DND-41 (cell line): ENCODE measurements at regions not wholly inside any gene's neighbourhood (a gene's known extent, or its start where the extent isn't known, plus 50 kb on each side); places are given as distances from the start of the nearest gene placed in this dataset.

Source experiments
- ATAC-seq: fragments of 200-7000 bp; cut with Tn5 transposase; 3 replicates; pipeline ENCODE4 v1.9.1; 2021; ENCODE audit warnings: low read depth; ENCODE audit not compliant: insufficient read depth
- DNase-seq: peaks from one replicate; pipeline ENCODE4 v3.0.0-alpha.2; 2020
- H2AFZ ChIP-seq: 2 replicates; pipeline ENCODE4 v1.6.0; 2012; ENCODE audit warnings: low read depth, low read length
- H3K27ac ChIP-seq: 2 replicates; pipeline ENCODE4 v1.5.1; 2012; ENCODE audit warnings: low read length, inconsistent platforms
- H3K27me3 ChIP-seq: fragments of 200-600 bp; sonication (generic); 2 replicates; pipeline ENCODE4 v1.6.0; 2012; ENCODE audit warnings: low read length, mild to moderate bottlenecking, inconsistent platforms; ENCODE audit not compliant: insufficient read depth, poor library complexity
- H3K36me3 ChIP-seq: 2 replicates; pipeline ENCODE4 v1.5.1; 2012; ENCODE audit warnings: low read length, inconsistent platforms; ENCODE audit not compliant: insufficient read depth
- H3K4me1 ChIP-seq: 2 replicates; pipeline ENCODE4 v1.5.1; 2012; ENCODE audit warnings: mild to moderate bottlenecking, low read length; ENCODE audit not compliant: insufficient read depth
- H3K4me2 ChIP-seq: 2 replicates; pipeline ENCODE4 v1.6.0; 2012; ENCODE audit warnings: mild to moderate bottlenecking, moderate library complexity, low read length, inconsistent platforms; ENCODE audit not compliant: insufficient read depth
- H3K4me3 ChIP-seq, 2 experiments: fragments of 200-600 bp in 1 of 2; shearing (Covaris generic) in 1 of 2; 2 replicates each; pipeline ENCODE4 v1.5.1; 2012 to 2016; ENCODE audit warnings: inconsistent platforms in 2 of 2, low read length in 2 of 2, mild to moderate bottlenecking in 2 of 2, low read depth in 1 of 2, moderate library complexity in 1 of 2
- H3K79me2 ChIP-seq: 2 replicates; pipeline ENCODE4 v1.6.0; 2012; ENCODE audit warnings: low read length, inconsistent platforms; ENCODE audit not compliant: insufficient read depth
- H3K9ac ChIP-seq: 2 replicates; pipeline ENCODE4 v1.6.0; 2012; ENCODE audit warnings: low read depth, mild to moderate bottlenecking, inconsistent platforms, low read length, moderate library complexity
- H3K9me3 ChIP-seq: 2 replicates; pipeline ENCODE4 v1.5.1; 2012; ENCODE audit warnings: low read length, moderate library complexity, mild to moderate bottlenecking, inconsistent platforms; ENCODE audit not compliant: insufficient read depth, severe bottlenecking
- H4K20me1 ChIP-seq: 2 replicates; pipeline ENCODE4 v1.6.0; 2012; ENCODE audit warnings: low read length; ENCODE audit not compliant: insufficient read depth
- EZH2 ChIP-seq: IDR thresholded peaks from 3 replicates; pipeline ENCODE4 v1.6.1; 2012; ENCODE audit warnings: borderline replicate concordance, low read depth, mild to moderate bottlenecking, moderate library complexity, low read length, inconsistent platforms; ENCODE audit not compliant: severe bottlenecking
- TF ChIP-seq, protein P1 (sequence below): IDR thresholded peaks from 2 replicates; pipeline ENCODE4 v1.5.1; 2012; ENCODE audit warnings: borderline replicate concordance, low read length, moderate library complexity, mild to moderate bottlenecking; ENCODE audit not compliant: poor library complexity, severe bottlenecking; ENCODE audit errors: extremely low read depth

DNA sequence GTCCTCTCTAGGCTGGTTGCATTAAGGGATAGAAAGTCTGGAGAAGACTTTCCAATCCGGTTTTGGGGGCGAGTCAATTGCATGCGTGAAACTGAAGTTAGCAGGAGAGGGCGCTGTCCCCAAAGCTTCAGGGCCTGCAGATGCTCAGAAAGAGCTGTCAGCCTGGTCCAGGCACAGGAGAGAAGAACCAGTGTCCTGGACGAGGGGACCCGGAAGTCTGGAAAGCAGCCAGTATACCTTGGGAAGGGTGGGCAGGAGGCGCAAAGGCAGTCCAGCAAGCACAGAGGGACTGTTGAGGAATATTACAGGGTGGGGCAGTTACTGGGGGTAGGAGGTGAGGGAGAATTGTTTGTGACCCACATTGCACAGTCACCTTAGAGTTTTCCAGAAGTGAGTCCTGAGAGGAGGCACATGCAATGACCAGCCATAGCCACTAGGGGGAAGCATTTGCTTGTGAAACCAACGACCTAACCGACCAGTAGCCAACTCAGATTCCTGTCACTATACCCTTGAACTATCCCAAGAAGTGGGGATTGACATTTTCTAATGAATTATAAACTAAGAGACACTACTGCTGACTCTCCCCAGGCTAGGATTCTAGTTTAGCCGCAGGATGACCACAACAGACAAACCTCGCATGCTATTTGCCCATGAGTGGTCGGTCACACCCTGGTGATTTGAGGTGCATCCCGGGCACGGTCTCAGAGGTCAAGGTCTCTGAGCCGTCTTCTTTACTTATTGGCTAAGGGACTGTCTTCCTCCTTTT is 172.8 kb downstream of the RDH14 start:
- Histone ChIP-seq H3K4me1 (no peaks in the 10 kb centered on the region), H2AFZ (no peak overlapping the region), H3K4me2 (no peak overlapping the region), H3K9me3 (no peaks in the 10 kb centered on the region), H3K27me3 (no peaks in the 10 kb centered on the region), H3K4me3 (no peak overlapping the region), H4K20me1 (no peaks in the 10 kb centered on the region), H3K27ac (no peak overlapping the region), H3K9ac (no peak overlapping the region), H3K36me3 (no peaks in the 10 kb centered on the region), H3K79me2 (no peaks in the 10 kb centered on the region)
- peak; percentile 66 for DNase-seq
- TF ChIP-seq EZH2 = no peak
- TF ChIP-seq, protein P1, sequence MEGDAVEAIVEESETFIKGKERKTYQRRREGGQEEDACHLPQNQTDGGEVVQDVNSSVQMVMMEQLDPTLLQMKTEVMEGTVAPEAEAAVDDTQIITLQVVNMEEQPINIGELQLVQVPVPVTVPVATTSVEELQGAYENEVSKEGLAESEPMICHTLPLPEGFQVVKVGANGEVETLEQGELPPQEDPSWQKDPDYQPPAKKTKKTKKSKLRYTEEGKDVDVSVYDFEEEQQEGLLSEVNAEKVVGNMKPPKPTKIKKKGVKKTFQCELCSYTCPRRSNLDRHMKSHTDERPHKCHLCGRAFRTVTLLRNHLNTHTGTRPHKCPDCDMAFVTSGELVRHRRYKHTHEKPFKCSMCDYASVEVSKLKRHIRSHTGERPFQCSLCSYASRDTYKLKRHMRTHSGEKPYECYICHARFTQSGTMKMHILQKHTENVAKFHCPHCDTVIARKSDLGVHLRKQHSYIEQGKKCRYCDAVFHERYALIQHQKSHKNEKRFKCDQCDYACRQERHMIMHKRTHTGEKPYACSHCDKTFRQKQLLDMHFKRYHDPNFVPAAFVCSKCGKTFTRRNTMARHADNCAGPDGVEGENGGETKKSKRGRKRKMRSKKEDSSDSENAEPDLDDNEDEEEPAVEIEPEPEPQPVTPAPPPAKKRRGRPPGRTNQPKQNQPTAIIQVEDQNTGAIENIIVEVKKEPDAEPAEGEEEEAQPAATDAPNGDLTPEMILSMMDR = peak; percentile 94
- ATAC-seq = peak; percentile 81

DNA sequence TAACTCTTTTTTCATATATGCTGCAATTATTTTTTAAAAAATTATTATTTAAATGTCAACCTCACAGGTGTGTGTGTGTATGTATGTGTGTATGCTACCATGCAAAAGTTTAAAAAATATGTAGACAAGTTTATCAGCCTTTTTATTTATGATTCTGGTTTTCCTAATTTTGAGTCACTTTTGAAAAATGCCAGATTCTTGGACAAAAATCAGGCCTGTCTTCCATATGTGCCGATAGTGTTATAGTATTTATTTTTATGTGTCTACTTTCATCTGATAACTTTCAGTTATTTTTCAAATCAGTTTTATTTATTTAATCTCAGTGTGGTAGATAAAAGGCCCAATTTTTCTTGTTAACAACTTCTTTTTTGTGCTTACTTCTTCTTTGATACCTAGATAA is 176.2 kb downstream of the RDH14 start:
- no peak for ATAC-seq
- Histone ChIP-seq H3K4me2 (no peak overlapping the region), H4K20me1 (no peaks in the 10 kb centered on the region), H3K9me3 (no peaks in the 10 kb centered on the region), H3K27ac (no peak overlapping the region), H3K4me1 (no peaks in the 10 kb centered on the region), H3K4me3 (no peak overlapping the region), H3K79me2 (no peaks in the 10 kb centered on the region), H3K27me3 (no peaks in the 10 kb centered on the region), H3K36me3 (no peaks in the 10 kb centered on the region), H3K9ac (no peak overlapping the region), H2AFZ (no peak overlapping the region)
- DNase-seq = no peak
- TF ChIP-seq, protein P1 = no peak
- TF ChIP-seq EZH2 = no peak

DNA sequence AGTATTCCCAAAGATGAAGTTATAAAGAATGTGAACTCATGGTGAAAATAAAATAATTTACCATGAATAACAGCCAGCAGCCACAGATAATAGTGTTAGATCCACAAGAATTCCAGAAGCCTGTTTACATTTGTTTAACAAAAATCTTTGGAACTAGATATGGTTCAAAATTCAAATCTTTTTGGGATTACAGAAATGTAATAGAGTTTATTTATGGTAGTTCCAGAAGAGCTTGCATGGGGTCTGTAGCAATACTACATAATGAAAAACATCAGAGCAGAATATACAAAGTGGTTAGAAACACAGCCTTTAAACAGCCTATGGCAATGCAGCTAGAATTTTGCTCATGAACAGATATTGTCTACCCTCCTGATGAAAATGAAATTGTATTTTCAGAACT is 179.1 kb downstream of the RDH14 start:
- H3K79me2 ChIP-seq = no peaks in the 10 kb centered on the region
- no peak for TF ChIP-seq EZH2
- TF ChIP-seq, protein P1 = no peak
- no peak for DNase-seq

DNA sequence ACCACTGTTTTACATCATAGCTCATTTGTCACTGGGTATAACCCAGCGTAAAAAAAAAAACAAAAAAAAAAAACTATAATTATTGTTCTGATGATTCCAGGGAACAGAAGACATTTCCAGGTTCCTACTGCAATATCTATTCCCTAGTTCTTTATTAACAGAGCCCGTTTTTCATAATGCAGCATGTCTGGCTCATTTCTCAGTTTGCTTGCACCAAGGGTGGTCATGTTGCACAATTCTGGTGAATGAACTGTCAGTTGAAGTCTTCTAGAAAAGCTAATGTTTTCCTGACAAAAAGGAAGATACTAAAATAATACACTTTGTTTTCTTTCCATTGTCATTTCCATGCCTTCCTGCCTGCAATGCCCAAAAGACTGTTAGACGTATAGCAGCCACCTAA is 180.1 kb downstream of the RDH14 start:
- Histone ChIP-seq H3K9me3 (no peaks in the 10 kb centered on the region), H3K4me1 (no peaks in the 10 kb centered on the region), H3K9ac (no peak overlapping the region), H3K27me3 (no peaks in the 10 kb centered on the region), H4K20me1 (no peaks in the 10 kb centered on the region), H3K27ac (no peak overlapping the region), H2AFZ (no peak overlapping the region), H3K4me3 (no peak overlapping the region), H3K4me2 (no peak overlapping the region), H3K79me2 (no peaks in the 10 kb centered on the region), H3K36me3 (no peaks in the 10 kb centered on the region)
- TF ChIP-seq, protein P1 = no peak
- no peak for TF ChIP-seq EZH2
- DNase-seq (no peak), ATAC-seq (no peak)

More for the DNA sequence above, 179.1 kb downstream of the RDH14 start:
- no peak for ATAC-seq
- no peak overlapping the region for H3K27ac ChIP-seq
- no peaks in the 10 kb centered on the region for H4K20me1 ChIP-seq
- no peak overlapping the region for H3K4me3 ChIP-seq
- H3K36me3 ChIP-seq = no peaks in the 10 kb centered on the region
- H3K4me2 ChIP-seq = no peak overlapping the region
- no peaks in the 10 kb centered on the region for H3K27me3 ChIP-seq
- no peaks in the 10 kb centered on the region for H3K4me1 ChIP-seq
- H3K9ac ChIP-seq = no peak overlapping the region
- no peaks in the 10 kb centered on the region for H3K9me3 ChIP-seq
- no peak overlapping the region for H2AFZ ChIP-seq
